Thyroid gland (tissue), 4 donors: ENCODE measurements at regions not wholly inside any gene's neighbourhood (a gene's known extent, or its start where the extent isn't known, plus 50 kb on each side); places are given as distances from the start of the nearest gene placed in this dataset.

Source experiments
- DNase-seq, 2 donors: peaks; one replicate each; pipeline ENCODE4 v3.0.0-alpha.2; 2019
- H3K27ac ChIP-seq, 3 donors: fragments of 200-600 bp; sonication (generic); 1 replicate in 2 of 3; 2 replicates in 1 of 3; pipeline ENCODE4 v1.5.1; 2016 to 2019; ENCODE audit warnings: mild to moderate bottlenecking in 1 of 3, moderate library complexity in 1 of 3
- H3K27me3 ChIP-seq: fragments of 200-600 bp; sonication (generic); one replicate; pipeline ENCODE4 v1.5.1; 2019
- H3K36me3 ChIP-seq, 2 donors: fragments of 200-600 bp; sonication (generic); one replicate each; pipeline ENCODE4 v1.5.1; 2016 to 2019
- H3K4me1 ChIP-seq, 2 donors: fragments of 200-600 bp; sonication (generic); one replicate each; pipeline ENCODE4 v1.5.1; 2017 to 2019
- H3K4me3 ChIP-seq, 3 donors: fragments of 200-600 bp; sonication (generic); replicated peaks in 1 of 3; 1 replicate in 2 of 3; 2 replicates in 1 of 3; pipeline ENCODE4 v1.5.1; 2016; ENCODE audit warnings: mild to moderate bottlenecking in 1 of 3
- H3K9me3 ChIP-seq: fragments of 200-600 bp; sonication (generic); one replicate; pipeline ENCODE4 v1.5.1; 2017
- POLR2A ChIP-seq, 2 donors: fragments of 450-650 bp; IDR thresholded peaks; one replicate each; pipeline ENCODE4 v1.6.1; 2017; ENCODE audit warnings: antibody characterized with exemption in 2 of 2, mild to moderate bottlenecking in 2 of 2, moderate library complexity in 1 of 2
- WGBS, 2 donors: methylation state at CpG; one replicate each; pipeline ENCODE4 v1.1.5; 2017; 5-methylcytosine and 5-hydroxymethylcytosine counted together
- intact Hi-C: fragments of 100-400 bp; cut with DNase I; formaldehyde crosslinking; loops from one replicate; pipeline ENCODE4 v1.15.1; 2023
- TF ChIP-seq, protein P1 (sequence below), 6 experiments: fragments of 200-600 bp in 3 of 6; fragments of 450-650 bp in 3 of 6; sonication (generic) in 3 of 6; IDR thresholded peaks; one replicate each; pipeline ENCODE4 v1.5.1; 2016 to 2019; ENCODE audit warnings: antibody characterized with exemption in 6 of 6, mild to moderate bottlenecking in 2 of 6, inconsistent platforms in 1 of 6, moderate library complexity in 1 of 6

DNA sequence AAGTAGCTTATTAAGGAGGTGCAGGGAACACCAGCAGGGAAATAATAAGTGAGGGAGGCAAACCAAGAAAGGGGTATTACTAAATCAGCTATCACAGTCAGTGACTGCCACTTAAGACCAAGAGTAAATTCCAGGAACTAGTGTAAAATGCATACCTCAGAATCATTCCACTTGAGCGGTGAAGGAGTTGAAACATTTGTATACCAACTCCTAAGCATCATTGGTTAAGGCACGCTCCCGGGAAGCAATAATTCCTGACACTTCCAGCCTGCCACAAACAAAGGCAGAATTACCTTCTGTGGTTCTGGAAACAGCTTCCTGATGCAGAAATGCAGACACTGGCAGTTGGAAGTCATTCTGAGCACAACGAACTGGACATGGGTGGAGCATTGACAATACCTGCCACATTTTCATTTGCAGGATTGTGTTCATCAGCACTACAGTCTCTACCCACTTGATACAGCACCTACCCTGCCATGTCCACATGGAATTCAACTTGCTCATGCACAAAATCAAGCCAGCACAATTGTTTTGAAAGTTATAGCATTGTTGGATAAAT, 82.1 kb downstream of the PPP1R2C start:
- TF ChIP-seq, protein P1, sequence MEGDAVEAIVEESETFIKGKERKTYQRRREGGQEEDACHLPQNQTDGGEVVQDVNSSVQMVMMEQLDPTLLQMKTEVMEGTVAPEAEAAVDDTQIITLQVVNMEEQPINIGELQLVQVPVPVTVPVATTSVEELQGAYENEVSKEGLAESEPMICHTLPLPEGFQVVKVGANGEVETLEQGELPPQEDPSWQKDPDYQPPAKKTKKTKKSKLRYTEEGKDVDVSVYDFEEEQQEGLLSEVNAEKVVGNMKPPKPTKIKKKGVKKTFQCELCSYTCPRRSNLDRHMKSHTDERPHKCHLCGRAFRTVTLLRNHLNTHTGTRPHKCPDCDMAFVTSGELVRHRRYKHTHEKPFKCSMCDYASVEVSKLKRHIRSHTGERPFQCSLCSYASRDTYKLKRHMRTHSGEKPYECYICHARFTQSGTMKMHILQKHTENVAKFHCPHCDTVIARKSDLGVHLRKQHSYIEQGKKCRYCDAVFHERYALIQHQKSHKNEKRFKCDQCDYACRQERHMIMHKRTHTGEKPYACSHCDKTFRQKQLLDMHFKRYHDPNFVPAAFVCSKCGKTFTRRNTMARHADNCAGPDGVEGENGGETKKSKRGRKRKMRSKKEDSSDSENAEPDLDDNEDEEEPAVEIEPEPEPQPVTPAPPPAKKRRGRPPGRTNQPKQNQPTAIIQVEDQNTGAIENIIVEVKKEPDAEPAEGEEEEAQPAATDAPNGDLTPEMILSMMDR (IDR thresholded peaks at IDR 0.05): no peak
- no peak for TF ChIP-seq POLR2A (IDR thresholded peaks at IDR 0.05)
- Histone ChIP-seq H3K27ac (peak overlapping the region in 1 of 3 donors; percentile 49), H3K27me3 (no peaks in the 10 kb centered on the region), H3K36me3 (no peaks in the 10 kb centered on the region), H3K4me3 (no peak overlapping the region), H3K9me3 (no peaks in the 10 kb centered on the region), H3K4me1 (peaks cover 0 to 9% of the 10 kb centered on the region in 2 donors)
- DNase-seq: peak; percentile 4 to 29
- WGBS, 2 donors: 12 to 27% methylated on average over 2 to 3 of the region's 4 CpGs
- intact Hi-C loops: no loop called here

DNA sequence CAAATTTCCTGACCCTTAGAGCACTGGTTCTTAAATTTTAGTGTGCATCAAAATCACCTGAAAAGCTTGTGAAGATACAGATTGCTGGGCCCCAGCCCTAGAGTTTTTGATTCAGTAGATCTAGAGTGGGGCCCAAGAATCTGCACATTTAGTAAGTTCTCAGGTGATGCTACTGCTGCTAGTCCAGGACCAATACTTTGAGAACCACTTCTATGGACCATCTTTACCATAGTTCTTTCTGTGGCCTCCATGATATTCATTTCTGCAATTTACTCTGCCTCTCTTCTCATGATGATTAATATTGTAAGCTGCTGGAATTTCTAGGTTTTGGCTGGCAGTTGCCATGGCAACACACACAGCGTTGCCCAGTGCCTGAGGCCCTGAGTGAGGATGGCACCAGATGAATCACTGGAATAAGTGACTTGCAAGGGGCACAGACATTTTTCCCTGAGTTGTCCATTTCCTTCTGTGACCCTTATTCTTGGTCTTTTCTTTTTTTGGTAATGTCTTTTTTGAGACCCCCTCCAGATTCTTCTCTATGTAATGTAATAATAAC, 83.6 kb downstream of the PPP1R2C start:
- Histone ChIP-seq H3K9me3 (no peaks in the 10 kb centered on the region), H3K27ac (no peak overlapping the region), H3K36me3 (no peaks in the 10 kb centered on the region), H3K4me1 (peaks cover 0 to 9% of the 10 kb centered on the region in 2 donors), H3K4me3 (no peak overlapping the region), H3K27me3 (no peaks in the 10 kb centered on the region)
- intact Hi-C loops: no loop called here
- no peak for DNase-seq
- 77 to 94% methylated on average over 1 of the region's 1 CpG for WGBS, 2 donors
- TF ChIP-seq POLR2A (IDR thresholded peaks at IDR 0.05): no peak
- TF ChIP-seq, protein P1 (IDR thresholded peaks at IDR 0.05): no peak

DNA sequence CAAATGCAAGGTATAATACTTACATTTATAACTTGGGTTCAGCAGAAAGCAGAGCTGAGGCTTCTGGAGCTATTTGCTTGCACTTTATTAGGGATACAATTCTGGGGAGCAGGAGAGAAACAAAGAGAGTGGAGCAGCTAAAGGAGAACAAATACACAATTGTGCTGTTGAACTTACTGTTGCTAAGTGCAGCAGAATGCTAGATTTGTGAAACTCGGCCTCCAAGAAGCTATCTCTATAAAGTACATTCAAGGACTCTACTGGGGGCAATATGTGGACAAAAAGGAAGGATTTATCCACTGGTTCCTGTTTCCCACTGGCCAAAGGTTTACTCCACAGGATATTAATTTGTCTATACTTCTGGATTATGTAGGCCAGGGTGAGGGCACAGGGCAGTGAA, 86.8 kb downstream of the PPP1R2C start:
- Histone ChIP-seq H3K36me3 (no peaks in the 10 kb centered on the region), H3K27ac (no peak overlapping the region), H3K4me3 (no peak overlapping the region), H3K27me3 (no peaks in the 10 kb centered on the region), H3K4me1 (peaks cover 0 to 9% of the 10 kb centered on the region in 2 donors), H3K9me3 (no peaks in the 10 kb centered on the region)
- TF ChIP-seq, protein P1 (IDR thresholded peaks at IDR 0.05): no peak
- no peak for TF ChIP-seq POLR2A (IDR thresholded peaks at IDR 0.05)
- intact Hi-C loops: no loop called here
- no peak for DNase-seq
- WGBS, 2 donors: 40 to 56% methylated on average over 1 of the region's 1 CpG

DNA sequence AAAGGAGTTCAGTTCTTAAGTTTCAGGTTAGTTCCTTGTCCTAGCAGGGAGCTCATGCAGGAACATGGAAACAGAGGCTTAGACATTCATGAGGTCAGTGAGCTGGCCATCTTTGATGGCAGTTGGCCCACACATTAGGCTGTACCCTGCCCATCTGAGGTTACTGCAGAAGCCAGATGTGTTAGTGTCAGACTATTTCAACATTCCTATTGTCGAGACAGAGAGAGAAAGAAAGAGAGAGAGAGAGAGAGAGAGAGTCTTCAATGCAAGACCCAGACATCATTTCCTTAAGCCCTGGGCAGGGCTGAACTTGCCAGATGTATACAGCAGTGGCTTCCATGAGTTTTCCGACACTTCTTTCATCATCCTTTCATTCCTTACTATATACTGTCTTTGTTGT, 91.3 kb downstream of the PPP1R2C start:
- no peaks in the 10 kb centered on the region for H3K9me3 ChIP-seq
- TF ChIP-seq, protein P1 (IDR thresholded peaks at IDR 0.05): no peak
- no peak for TF ChIP-seq POLR2A (IDR thresholded peaks at IDR 0.05)
- no peak for DNase-seq
- WGBS, 2 donors: 75 to 96% methylated on average over 2 of the region's 2 CpGs
- intact Hi-C loops: no loop called here
- H3K27ac ChIP-seq: no peak overlapping the region
- no peak overlapping the region for H3K4me3 ChIP-seq
- H3K36me3 ChIP-seq: no peaks in the 10 kb centered on the region
- H3K4me1 ChIP-seq: no peaks in the 10 kb centered on the region
- H3K27me3 ChIP-seq: no peaks in the 10 kb centered on the region

DNA sequence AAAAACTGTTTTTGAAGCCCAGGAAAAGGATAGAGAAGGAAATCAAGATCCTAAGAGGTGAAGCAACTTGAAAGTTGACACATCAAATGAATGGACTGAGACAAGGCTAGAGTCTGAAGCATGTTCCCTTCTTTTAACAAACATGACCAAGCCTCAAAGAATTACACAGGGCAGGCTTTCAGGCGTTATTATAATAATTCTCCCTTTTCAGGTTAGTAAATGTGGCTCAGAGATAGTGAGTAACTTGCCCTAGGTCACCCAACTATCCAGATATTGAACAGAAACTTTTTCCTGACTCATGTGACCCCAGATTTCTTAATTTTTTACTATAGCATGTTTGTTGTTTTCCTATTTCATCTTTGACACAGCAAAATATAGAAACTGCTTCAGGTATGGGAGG, 91.7 kb downstream of the PPP1R2C start:
- no peaks in the 10 kb centered on the region for H3K27me3 ChIP-seq
- H3K4me1 ChIP-seq: no peaks in the 10 kb centered on the region
- H3K27ac ChIP-seq: no peak overlapping the region
- no peaks in the 10 kb centered on the region for H3K9me3 ChIP-seq
- intact Hi-C loops: no loop called here
- no peak for DNase-seq
- TF ChIP-seq, protein P1 (IDR thresholded peaks at IDR 0.05): no peak
- no peak for TF ChIP-seq POLR2A (IDR thresholded peaks at IDR 0.05)
- WGBS, 2 donors: 90 to 100% methylated on average over 1 of the region's 1 CpG
- H3K4me3 ChIP-seq: no peak overlapping the region
- H3K36me3 ChIP-seq: no peaks in the 10 kb centered on the region
